ENCODE measurements at regions not wholly inside any gene's neighbourhood (a gene's known extent, or its start where the extent isn't known, plus 50 kb on each side); places are given as distances from the start of the nearest gene placed in this dataset.

DNA sequence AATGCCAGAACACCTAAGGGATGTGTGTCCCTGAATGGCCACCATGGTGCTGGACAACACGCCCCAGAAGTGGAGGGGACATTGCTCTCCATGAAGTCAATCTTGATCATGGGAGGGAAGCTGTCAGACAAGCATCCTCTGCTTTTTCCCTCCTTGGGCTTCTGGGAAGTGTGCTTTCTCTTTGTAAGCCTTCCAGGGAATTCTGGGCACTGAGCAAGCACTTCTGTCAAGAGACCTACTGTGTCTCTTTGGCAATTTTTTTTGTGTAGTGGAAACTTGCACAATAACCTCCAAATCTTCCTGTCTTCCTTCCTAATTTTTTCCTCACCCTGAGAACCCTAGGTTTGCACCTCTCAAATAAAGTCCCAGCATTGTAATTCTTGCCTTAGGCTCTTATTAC, 132.0 kb downstream of the SEC61B start:
- TF ChIP-seq EP300 (IDR thresholded peaks at IDR 0.05; ENCODE audit: borderline replicate concordance in 1 of 2, low read depth in 2 of 2, low read length in 2 of 2) (no peak), POLR2A (IDR thresholded peaks at IDR 0.05; ENCODE audit: control extremely low read depth in 1 of 2, low read depth in 2 of 2, low read length in 2 of 2) (no peak), TAF1 (IDR thresholded peaks at IDR 0.05; ENCODE audit: low read depth, low read length) (no peak), TCF12 (IDR thresholded peaks at IDR 0.05; ENCODE audit: low read depth, low read length) (no peak)
- TF ChIP-seq, protein P1, sequence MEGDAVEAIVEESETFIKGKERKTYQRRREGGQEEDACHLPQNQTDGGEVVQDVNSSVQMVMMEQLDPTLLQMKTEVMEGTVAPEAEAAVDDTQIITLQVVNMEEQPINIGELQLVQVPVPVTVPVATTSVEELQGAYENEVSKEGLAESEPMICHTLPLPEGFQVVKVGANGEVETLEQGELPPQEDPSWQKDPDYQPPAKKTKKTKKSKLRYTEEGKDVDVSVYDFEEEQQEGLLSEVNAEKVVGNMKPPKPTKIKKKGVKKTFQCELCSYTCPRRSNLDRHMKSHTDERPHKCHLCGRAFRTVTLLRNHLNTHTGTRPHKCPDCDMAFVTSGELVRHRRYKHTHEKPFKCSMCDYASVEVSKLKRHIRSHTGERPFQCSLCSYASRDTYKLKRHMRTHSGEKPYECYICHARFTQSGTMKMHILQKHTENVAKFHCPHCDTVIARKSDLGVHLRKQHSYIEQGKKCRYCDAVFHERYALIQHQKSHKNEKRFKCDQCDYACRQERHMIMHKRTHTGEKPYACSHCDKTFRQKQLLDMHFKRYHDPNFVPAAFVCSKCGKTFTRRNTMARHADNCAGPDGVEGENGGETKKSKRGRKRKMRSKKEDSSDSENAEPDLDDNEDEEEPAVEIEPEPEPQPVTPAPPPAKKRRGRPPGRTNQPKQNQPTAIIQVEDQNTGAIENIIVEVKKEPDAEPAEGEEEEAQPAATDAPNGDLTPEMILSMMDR (IDR thresholded peaks at IDR 0.05; ENCODE audit: control extremely low read depth in 1 of 3, insufficient read depth in 1 of 3, low read depth in 1 of 3, low read length in 3 of 3) = no peak
